Smooth muscle cell (in vitro differentiated cells): ENCODE measurements at regions not wholly inside any gene's neighbourhood (a gene's known extent, or its start where the extent isn't known, plus 50 kb on each side); places are given as distances from the start of the nearest gene placed in this dataset.
A peak's percentile ranks its signal among the peaks of the same experiment; 100 is the strongest.

Experiments used
- DNase-seq: peaks from one replicate; lab custom pipeline; 2025; ENCODE audit not compliant: unreplicated experiment; lab: John Stamatoyannopoulos, UW
- H2AFZ ChIP-seq: fragments of 200-600 bp; sonication (generic); 2 replicates; pipeline ENCODE4 v1.6.0; 2016; ENCODE audit warnings: antibody characterized with exemption, low read depth, mild to moderate bottlenecking
- H3F3A ChIP-seq: fragments of 200-600 bp; sonication (generic); 2 replicates; pipeline ENCODE4 v1.6.0; 2017; ENCODE audit warnings: antibody characterized with exemption, low read depth
- H3K27ac ChIP-seq: fragments of 200-600 bp; sonication (generic); 2 replicates; pipeline ENCODE4 v1.5.1; 2016; ENCODE audit warnings: low read depth, mild to moderate bottlenecking
- H3K27me3 ChIP-seq: fragments of 200-600 bp; sonication (generic); 2 replicates; pipeline ENCODE4 v1.6.1; 2016; ENCODE audit warnings: low read depth, mild to moderate bottlenecking
- H3K36me3 ChIP-seq: fragments of 200-600 bp; sonication (generic); 2 replicates; pipeline ENCODE4 v1.5.1; 2016; ENCODE audit warnings: low read depth
- H3K4me1 ChIP-seq: fragments of 200-600 bp; sonication (generic); 2 replicates; pipeline ENCODE4 v1.5.1; 2016; ENCODE audit warnings: low read depth
- H3K4me2 ChIP-seq: fragments of 200-600 bp; sonication (generic); 2 replicates; pipeline ENCODE4 v1.6.0; 2016; ENCODE audit warnings: mild to moderate bottlenecking
- H3K4me3 ChIP-seq: fragments of 200-600 bp; sonication (generic); 2 replicates; pipeline ENCODE4 v1.5.1; 2016; ENCODE audit warnings: mild to moderate bottlenecking
- H3K79me2 ChIP-seq: fragments of 200-600 bp; sonication (generic); 2 replicates; pipeline ENCODE4 v1.6.0; 2016; ENCODE audit warnings: low read depth, mild to moderate bottlenecking
- H3K9ac ChIP-seq: fragments of 200-600 bp; sonication (generic); 2 replicates; pipeline ENCODE4 v1.6.0; 2016; ENCODE audit warnings: low read depth
- H3K9me3 ChIP-seq: fragments of 200-600 bp; sonication (generic); replicated peaks from 2 replicates; pipeline ENCODE4 v1.5.1; 2016; ENCODE audit warnings: low read depth
- H4K20me1 ChIP-seq: fragments of 200-600 bp; sonication (generic); 2 replicates; pipeline ENCODE4 v1.6.0; 2016; ENCODE audit warnings: low read depth
- CTCF ChIP-seq: fragments of 200-600 bp; sonication (generic); IDR thresholded peaks from 2 replicates; pipeline ENCODE4 v1.5.1; 2017; ENCODE audit warnings: borderline replicate concordance, mild to moderate bottlenecking, antibody characterized with exemption; ENCODE audit not compliant: insufficient read depth, poor library complexity, severe bottlenecking
- WGBS: methylation state at CpG from one replicate; pipeline ENCODE4 v1.1.7; 2016; ENCODE audit warnings: low lambda C conversion rate; 5-methylcytosine and 5-hydroxymethylcytosine counted together

GRCh38 chr4:98202907-98203306, 58.3 kb upstream of the RAP1GDS1 start:
- Histone ChIP-seq H3K36me3 (no peaks in the 10 kb centered on the region), H3K79me2 (no peaks in the 10 kb centered on the region), H3K9ac (no peak overlapping the region), H2AFZ (no peak overlapping the region), H3K27me3 (no peaks in the 10 kb centered on the region), H3K4me2 (no peak overlapping the region), H3F3A (no peaks in the 10 kb centered on the region), H3K4me1 (no peaks in the 10 kb centered on the region), H3K9me3 (peaks cover 2% of the 10 kb centered on the region), H3K4me3 (no peak overlapping the region), H3K27ac (no peak overlapping the region), H4K20me1 (no peaks in the 10 kb centered on the region)
- TF ChIP-seq CTCF = no peak
- DNase-seq = no peak
- WGBS = 91% methylated on average over 1 of the region's 1 CpG

GRCh38 chr4:98199247-98199646, 56.0 kb upstream of the STPG2 start:
- Histone ChIP-seq H3K27me3 (no peaks in the 10 kb centered on the region), H3K79me2 (no peaks in the 10 kb centered on the region), H3K27ac (no peak overlapping the region), H3F3A (no peaks in the 10 kb centered on the region), H3K36me3 (no peaks in the 10 kb centered on the region), H2AFZ (no peak overlapping the region), H4K20me1 (no peaks in the 10 kb centered on the region), H3K4me2 (no peak overlapping the region), H3K9me3 (peaks cover 4% of the 10 kb centered on the region), H3K4me1 (no peaks in the 10 kb centered on the region), H3K4me3 (no peak overlapping the region), H3K9ac (no peak overlapping the region)
- no peak for TF ChIP-seq CTCF
- no peak for DNase-seq
- WGBS = 98% methylated on average over 4 of the region's 4 CpGs

- Histone ChIP-seq H3K9ac (no peak overlapping the region), H4K20me1 (no peaks in the 10 kb centered on the region), H3K4me1 (no peaks in the 10 kb centered on the region), H3K27me3 (no peaks in the 10 kb centered on the region), H2AFZ (no peak overlapping the region), H3F3A (no peaks in the 10 kb centered on the region), H3K9me3 (peaks cover 4% of the 10 kb centered on the region), H3K4me3 (no peak overlapping the region), H3K79me2 (no peaks in the 10 kb centered on the region), H3K27ac (peak overlapping the region; percentile 53), H3K36me3 (no peaks in the 10 kb centered on the region), H3K4me2 (no peak overlapping the region)
- 63% methylated on average over 7 of the region's 7 CpGs for WGBS
- no peak for DNase-seq
- TF ChIP-seq CTCF = no peak
Measured at GRCh38 chr4:98195005-98195404, 51.7 kb upstream of the STPG2 start.

- TF ChIP-seq CTCF = no peak
- DNase-seq = no peak
- Histone ChIP-seq H3K79me2 (no peaks in the 10 kb centered on the region), H2AFZ (peak overlapping the region; percentile 36), H4K20me1 (no peaks in the 10 kb centered on the region), H3F3A (no peaks in the 10 kb centered on the region), H3K27me3 (no peaks in the 10 kb centered on the region), H3K27ac (peak overlapping the region; percentile 53), H3K36me3 (no peaks in the 10 kb centered on the region), H3K9ac (no peak overlapping the region), H3K4me1 (no peaks in the 10 kb centered on the region), H3K4me2 (no peak overlapping the region), H3K9me3 (peaks cover 4% of the 10 kb centered on the region), H3K4me3 (no peak overlapping the region)
- WGBS = 83% methylated on average over 8 of the region's 8 CpGs
Measured at GRCh38 chr4:98193459-98194105, 50.3 kb upstream of the STPG2 start.
